ENCODE measurements at regions not wholly inside any gene's neighbourhood (a gene's known extent, or its start where the extent isn't known, plus 50 kb on each side); places are given as distances from the start of the nearest gene placed in this dataset.

DNA sequence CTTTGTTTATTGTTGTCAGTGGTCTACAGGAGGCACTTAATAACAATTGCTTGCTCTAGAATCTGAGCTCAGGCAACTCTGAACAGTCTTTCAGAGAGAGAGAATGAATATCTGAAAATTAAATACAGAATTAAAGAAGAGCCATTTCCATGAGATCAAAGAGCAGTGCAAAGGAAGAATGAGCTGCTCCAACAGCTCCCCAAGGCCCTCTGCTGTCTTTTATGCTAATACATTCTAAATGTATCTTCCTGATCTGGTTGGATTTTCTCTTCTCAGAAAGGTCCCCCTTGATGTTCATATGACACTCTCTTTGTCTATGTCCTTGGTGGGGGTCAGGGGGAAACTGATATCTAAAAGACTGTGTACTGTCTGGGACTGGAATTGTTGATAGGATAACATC, 1029.6 kb downstream of the PCDH9 start:
- TF ChIP-seq, protein P1, sequence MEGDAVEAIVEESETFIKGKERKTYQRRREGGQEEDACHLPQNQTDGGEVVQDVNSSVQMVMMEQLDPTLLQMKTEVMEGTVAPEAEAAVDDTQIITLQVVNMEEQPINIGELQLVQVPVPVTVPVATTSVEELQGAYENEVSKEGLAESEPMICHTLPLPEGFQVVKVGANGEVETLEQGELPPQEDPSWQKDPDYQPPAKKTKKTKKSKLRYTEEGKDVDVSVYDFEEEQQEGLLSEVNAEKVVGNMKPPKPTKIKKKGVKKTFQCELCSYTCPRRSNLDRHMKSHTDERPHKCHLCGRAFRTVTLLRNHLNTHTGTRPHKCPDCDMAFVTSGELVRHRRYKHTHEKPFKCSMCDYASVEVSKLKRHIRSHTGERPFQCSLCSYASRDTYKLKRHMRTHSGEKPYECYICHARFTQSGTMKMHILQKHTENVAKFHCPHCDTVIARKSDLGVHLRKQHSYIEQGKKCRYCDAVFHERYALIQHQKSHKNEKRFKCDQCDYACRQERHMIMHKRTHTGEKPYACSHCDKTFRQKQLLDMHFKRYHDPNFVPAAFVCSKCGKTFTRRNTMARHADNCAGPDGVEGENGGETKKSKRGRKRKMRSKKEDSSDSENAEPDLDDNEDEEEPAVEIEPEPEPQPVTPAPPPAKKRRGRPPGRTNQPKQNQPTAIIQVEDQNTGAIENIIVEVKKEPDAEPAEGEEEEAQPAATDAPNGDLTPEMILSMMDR (conservative IDR thresholded peaks at IDR 0.05), result no peak
- TF ChIP-seq ZFX (IDR thresholded peaks at IDR 0.05), result no peak

Data from C4-2B (cell line).